ENCODE measurements at regions not wholly inside any gene's neighbourhood (a gene's known extent, or its start where the extent isn't known, plus 50 kb on each side); places are given as distances from the start of the nearest gene placed in this dataset.

GRCh38 chrY:12212394-12212793 is 488.6 kb upstream of the USP9Y start:
- no peak for TF ChIP-seq ZNF396 (CRISPR knock-in tag; IDR thresholded peaks at IDR 0.05; ENCODE audit: borderline replicate concordance)
- H3K27ac Mint-ChIP-seq: no peak overlapping the region
- H3K4me3 Mint-ChIP-seq: no peak overlapping the region
- peaks cover 70% of the 10 kb centered on the region for H3K9me3 Mint-ChIP-seq
- DNase-seq (ENCODE audit: low spot score) (no peak), ATAC-seq (no peak)
- ChIA-PET POLR2A (no interaction called here), CTCF (no interaction called here)
- H3K36me3 Mint-ChIP-seq: peaks cover 58% of the 10 kb centered on the region
- H3K4me1 Mint-ChIP-seq: no peaks in the 10 kb centered on the region
- peaks cover 11% of the 10 kb centered on the region for H3K27me3 Mint-ChIP-seq (ENCODE audit: low read depth)

- CTCF ChIA-PET: no interaction called here
- TF ChIP-seq CBFB (CRISPR knock-in tag; IDR thresholded peaks at IDR 0.05; ENCODE audit: low read depth) (no peak), ATF1 (CRISPR knock-in tag; IDR thresholded peaks at IDR 0.05) (no peak), ERG (CRISPR knock-in tag; IDR thresholded peaks at IDR 0.05) (no peak), CDX4 (CRISPR knock-in tag; IDR thresholded peaks at IDR 0.05; ENCODE audit: borderline replicate concordance) (no peak), ZNF219 (CRISPR knock-in tag; IDR thresholded peaks at IDR 0.05; ENCODE audit: borderline replicate concordance) (no peak), USF1 (CRISPR knock-in tag; IDR thresholded peaks at IDR 0.05) (no peak), GABPB1 (CRISPR knock-in tag; IDR thresholded peaks at IDR 0.05) (no peak), ZMAT4 (CRISPR knock-in tag; IDR thresholded peaks at IDR 0.05) (no peak), SOX15 (CRISPR knock-in tag; IDR thresholded peaks at IDR 0.05) (no peak), E2F5 (CRISPR knock-in tag; IDR thresholded peaks at IDR 0.05) (no peak), HMGA2 (CRISPR knock-in tag; IDR thresholded peaks at IDR 0.05) (no peak), TP53 (CRISPR knock-in tag; IDR thresholded peaks at IDR 0.05) (no peak), ZNF317 (CRISPR knock-in tag; IDR thresholded peaks at IDR 0.05; ENCODE audit: borderline replicate concordance, low read depth) (no peak), E2F4 (CRISPR knock-in tag; IDR thresholded peaks at IDR 0.05; ENCODE audit: borderline replicate concordance, low read depth) (no peak), AFF4 (CRISPR knock-in tag; IDR thresholded peaks at IDR 0.05; ENCODE audit: borderline replicate concordance) (no peak), ZNF396 (CRISPR knock-in tag; IDR thresholded peaks at IDR 0.05; ENCODE audit: borderline replicate concordance) (no peak), TEAD4 (CRISPR knock-in tag; IDR thresholded peaks at IDR 0.05) (no peak)
- Mint-ChIP-seq H3K27ac (no peak overlapping the region), H3K27me3 (ENCODE audit: low read depth) (peaks cover 13% of the 10 kb centered on the region), H3K9me3 (peaks cover 89% of the 10 kb centered on the region), H3K4me1 (no peaks in the 10 kb centered on the region), H3K36me3 (peaks cover 81% of the 10 kb centered on the region), H3K4me3 (no peak overlapping the region)
- ATAC-seq (no peak), DNase-seq (ENCODE audit: low spot score) (no peak)
- POLR2A ChIA-PET: no interaction called here
These were observed 485.4 kb upstream of the USP9Y start for GRCh38 chrY:12215564-12216022.
